GM18502 (cell line): ENCODE measurements at regions not wholly inside any gene's neighbourhood (a gene's known extent, or its start where the extent isn't known, plus 50 kb on each side); places are given as distances from the start of the nearest gene placed in this dataset.
A peak's percentile ranks its signal among the peaks of the same experiment; 100 is the strongest.
"Not testable (repeated sequence)": the region's sequence is repeated elsewhere in the genome, so short reads cannot be mapped to it uniquely, and the experiment has no call there.

ENCODE experiments used
- ATAC-seq: cut with Tn5 transposase; IDR thresholded peaks from one replicate; pipeline ENCODE4 v1.9.1; 2021; ENCODE audit warnings: mild to moderate bottlenecking; ENCODE audit not compliant: unreplicated experiment, poor library complexity

DNA sequence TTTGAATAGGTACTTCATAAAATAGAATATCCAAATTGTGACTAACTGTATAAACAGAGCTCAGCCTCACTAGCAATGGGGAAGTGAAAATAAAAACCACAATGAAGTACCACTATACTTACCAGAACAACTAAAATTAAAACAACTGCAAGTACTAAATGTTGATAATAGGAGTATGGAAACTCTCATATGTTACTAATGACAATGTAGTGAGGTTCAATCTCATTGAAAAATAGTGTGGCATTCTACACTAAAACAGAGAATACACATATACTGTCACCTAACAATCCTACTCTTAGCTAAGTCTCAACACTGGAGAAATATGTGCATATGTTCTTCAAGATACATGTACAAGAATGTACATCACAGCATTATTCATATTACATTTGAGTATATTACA is 132.0 kb upstream of the CARMIL1 start:
- peak; percentile 99 for ATAC-seq

DNA sequence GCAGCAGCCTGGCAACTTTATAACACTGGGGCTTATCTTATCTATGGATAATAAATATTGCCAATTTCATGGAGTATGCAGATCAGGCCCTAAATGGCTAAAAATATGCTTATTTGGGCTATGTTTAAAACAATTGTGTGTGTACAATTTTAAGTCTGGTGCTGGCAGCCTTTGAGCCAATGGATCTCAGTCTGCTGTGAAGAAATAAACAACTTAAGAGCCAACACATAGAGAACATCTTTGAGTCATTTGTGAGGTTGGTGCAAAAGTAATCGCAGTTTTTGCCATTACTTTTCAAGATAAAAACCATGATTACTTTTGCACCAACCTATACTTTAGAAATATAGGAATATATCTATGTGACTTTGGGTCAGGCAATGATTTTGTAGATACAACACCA is 129.1 kb upstream of the CARMIL1 start:
- ATAC-seq = no peak

DNA sequence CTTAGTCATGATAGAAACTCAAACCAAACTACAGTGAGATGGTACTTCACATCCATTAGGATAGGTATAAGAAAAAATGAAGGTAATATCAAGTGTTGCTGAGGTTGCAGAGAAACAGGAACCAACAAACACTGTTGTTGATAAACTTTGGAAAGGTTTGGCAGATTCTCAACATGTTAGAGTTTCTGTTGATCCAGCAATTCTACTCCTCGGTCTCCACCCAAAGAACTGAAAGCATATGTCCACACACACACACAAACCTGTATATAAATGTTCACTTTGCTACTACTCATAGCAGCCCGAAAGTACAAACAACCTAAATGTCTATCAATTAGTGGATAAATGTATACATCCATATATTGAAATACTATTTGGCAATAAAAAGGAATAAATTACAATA is 128.3 kb upstream of the CARMIL1 start:
- no peak for ATAC-seq

DNA sequence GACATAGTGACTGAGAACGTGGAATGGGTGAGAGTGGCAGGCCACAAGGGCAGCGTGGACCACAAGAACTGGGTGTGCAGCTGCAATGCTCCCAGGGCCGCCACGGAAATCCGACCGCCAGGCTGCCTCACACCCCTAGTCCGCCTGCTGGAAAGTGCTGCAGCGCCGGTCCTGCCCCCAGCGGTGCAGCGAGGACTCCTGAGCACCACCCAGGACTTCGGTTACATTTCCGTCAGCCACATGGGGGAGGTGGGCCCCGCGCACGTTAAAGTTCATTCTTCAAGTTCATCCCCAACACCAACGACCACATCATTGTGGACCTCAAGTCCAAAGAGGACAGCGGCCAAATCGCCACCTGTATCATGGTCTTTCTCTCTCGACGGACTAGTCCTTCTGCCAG is 126.1 kb upstream of the CARMIL1 start:
- no peak for ATAC-seq

DNA sequence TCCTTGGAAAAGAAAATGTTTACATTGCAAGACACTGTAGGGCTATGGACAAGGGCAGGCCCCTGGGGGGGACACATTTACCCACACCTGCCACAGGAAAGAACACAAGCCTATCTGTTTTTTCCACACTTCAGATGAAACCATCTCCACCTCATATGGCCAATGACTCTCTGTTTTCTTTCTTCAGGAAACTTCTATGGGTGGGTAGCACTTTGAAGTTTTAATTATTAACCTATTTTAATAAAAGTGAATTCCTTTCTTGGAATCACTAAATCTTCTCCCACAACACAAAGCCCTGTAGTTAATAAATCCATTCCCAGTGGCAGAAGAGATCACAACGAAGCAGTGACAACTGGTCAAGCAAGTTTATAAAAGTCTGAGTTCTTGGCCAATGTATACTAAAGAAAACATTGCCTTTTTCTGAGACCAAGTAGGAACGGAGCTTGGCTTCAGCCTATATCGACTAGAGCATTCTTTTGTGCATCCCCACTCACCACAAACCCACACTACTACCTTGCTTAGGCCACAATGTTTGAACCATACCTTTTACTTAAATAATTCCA is 125.1 kb upstream of the CARMIL1 start:
- ATAC-seq = no peak

DNA sequence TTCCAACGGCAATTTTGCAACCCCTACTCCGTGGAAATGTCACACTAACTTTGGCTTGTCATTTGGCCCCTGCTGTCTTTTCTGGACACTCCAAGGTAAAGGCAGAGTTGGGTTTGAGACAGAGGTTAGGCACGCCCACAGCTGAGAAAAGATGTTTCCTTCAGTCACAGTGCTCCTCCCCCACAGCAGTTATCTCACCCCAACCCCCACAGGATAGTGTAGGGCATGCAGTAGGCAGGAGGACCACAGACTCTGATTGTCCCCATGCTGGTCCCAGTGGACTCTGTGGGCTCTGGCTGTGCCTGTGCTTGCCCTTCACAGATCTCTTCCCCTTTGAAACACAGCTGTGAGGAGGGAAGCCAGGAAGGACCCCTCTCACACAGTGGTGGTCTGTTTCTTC is 124.0 kb upstream of the CARMIL1 start:
- ATAC-seq = no peak

DNA sequence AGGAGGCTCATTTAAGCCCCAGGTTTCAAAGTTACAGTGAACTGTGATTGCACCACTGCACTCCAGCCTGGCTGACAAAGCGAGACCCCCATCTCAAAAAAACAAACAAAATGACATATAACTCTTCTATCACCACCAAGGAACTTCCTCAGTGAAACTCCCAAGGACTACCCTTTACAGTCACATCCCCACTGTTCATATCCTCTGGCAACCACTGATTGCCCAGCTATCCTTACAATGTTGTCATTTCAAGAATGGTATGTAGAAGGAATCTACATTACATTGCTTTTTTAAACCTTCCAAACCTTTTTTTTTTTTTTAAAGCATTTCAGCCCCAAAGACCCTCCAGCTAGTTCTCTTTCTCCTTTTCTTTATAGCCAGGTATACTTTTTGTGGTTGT is 123.1 kb upstream of the CARMIL1 start:
- ATAC-seq = no peak

DNA sequence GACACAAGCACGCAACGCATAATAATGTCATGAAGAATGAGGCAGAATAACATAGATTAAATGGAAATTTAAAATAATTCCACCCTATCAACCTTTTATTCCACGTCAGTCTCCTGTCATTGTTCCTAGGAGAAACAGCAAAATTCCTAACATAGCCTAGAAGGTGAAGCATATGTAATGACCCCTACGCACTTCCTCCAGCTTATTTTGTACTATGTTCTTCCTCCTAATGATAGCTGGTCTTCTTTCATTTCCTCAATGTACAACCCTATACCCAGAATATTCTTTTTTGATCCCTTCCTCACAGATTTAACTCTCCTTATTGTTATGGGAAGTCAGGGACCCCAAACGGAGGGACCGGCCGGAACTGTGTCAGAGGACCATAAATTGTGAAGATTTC is 122.0 kb upstream of the CARMIL1 start:
- no peak for ATAC-seq

DNA sequence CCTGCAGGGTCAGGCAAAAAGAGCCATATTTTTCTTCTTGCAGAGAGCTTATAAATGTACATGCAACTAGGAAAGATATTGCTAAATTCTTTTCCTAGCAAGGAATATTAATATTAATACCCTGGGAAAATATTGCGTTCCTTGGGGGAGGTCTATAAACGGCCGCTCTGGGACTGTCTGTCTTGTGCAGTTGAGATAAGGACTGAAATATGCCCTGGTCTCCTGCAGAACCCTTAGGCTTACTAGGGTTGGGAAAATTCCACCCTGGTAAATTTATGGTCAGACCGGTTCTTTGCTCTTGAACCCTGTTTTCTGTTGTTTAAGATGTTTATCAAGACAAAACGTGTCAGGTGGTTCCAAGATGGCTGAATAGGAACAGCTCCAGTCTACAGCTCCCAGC is 121.3 kb upstream of the CARMIL1 start:
- no peak for ATAC-seq

DNA sequence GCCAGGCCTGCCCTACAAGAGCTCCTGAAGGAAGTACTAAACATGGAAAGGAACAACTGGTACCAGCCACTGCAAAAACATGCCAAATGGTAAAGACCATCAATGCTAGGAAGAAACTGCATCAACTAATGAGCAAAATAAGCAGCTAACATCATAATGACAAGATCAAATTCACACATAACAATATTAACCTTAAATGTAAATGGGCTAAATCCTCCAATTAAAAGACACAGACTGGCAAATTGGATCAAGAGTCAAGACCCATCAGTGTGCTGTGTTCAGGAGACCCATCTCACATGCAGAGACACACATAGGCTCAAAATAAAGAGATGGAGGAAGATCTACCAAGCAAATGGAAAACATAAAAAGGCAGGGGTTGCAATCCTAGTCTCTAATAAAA is 119.0 kb upstream of the CARMIL1 start:
- not testable (repeated sequence) for ATAC-seq

DNA sequence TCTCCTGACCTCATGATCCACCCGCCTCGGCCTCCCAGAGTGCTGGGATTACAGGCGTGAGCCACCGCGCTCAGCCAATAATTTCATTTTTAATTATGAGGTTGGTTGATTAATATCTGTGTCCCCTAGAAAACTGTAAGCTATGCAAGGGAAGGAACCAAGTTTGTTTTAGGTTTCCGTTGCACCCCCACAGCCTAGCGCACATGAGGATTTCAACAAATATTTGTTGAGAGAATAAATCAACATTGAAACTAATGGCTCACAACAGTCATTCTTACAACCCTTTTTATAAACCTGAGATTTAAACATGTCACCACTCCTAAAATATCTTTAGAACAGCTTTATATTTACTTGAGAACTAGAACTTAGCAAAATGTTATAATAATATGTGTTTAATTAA is 114.0 kb upstream of the CARMIL1 start:
- no peak for ATAC-seq

DNA sequence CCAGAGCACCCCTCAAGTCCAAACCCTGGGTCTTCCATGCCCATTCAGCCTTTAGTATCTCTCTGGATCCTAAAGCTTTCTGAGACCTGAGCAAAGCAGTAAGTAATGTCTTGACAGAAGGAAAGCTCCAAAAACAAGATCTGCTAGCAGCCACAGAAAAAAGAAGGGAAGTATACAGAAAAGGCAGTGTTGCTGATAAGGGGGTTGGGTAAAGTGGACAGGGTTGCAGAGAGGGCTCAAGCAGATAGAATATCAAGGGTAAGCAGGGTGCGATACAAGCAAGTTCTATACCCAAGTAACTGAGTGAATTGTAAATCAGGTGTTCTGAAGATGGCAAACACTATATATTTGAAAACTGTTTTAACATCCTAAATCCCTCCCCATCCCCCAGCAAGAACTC is 113.4 kb upstream of the CARMIL1 start:
- ATAC-seq = no peak

DNA sequence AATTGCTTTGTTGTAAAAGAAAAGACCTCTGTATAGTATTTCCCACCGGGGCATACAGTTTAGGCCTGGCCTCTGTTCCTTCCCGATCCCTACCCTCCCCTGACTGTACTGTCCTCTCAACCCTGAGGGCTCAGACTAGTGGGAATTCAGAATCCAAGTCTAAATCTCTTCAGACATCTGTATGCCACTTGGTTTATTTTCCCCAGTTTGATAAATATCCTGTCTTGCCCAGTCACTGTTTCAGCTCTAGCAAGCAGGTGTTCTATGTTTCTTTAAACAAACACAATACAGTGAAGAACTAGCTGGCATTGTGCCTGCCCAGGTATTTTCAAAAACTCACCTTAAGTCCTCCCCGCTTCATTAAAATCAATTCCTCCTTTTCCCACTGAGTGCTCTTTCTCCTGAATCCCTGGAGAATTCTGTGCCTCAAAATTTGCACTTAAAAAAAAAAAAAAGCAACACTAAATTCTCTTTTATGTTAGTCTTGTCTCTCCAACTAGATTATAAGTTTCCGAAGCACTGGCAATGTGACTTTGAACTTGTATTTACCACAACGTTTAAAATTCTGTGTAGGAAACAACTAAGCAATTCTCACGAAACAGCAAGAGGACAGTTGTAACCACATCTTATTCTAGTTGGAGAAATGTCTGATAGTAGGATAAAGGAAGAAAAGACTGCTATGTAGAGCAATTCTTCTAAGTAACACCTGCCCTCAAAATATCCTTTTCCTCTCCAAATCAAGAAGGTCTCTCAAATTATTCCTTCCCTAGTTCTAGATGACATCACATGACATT is 112.0 kb upstream of the CARMIL1 start:
- no peak for ATAC-seq

DNA sequence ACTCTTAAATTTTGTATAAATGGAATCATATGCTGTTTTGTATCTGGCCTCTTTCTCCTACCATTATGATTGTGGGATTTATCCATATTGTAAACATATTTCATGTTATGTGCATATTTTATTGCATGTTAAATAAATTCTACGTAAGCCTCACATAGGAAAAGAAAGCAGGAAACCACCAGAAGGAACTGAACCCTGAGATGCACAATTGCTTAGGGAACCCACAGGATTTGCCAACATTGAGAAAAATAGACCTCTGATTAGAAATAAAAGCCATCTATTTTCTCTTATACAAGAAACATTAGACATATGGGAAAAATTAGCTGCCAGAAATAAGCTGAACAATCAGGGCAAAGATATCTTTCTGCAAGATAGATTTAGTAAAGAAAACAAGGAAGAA is 111.2 kb upstream of the CARMIL1 start:
- no peak for ATAC-seq

DNA sequence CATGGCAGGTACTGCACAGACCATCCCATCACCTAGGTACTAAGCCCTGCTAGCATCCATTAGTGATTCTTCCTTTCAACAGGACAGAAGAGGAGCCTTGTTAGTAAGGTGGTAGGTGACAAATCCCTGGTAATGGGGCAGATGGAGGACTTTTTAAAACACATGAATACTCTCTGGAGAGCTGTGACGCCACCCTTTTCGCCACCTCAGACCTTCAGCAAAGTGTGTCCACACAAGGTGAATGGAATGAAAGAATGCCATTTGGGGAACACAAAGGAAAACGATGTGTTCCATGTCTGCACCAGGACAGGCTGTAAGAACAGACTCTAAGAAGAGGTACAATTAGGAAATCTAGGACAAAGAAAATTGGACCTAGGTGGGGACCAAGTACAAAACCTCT is 110.5 kb upstream of the CARMIL1 start:
- no peak for ATAC-seq

DNA sequence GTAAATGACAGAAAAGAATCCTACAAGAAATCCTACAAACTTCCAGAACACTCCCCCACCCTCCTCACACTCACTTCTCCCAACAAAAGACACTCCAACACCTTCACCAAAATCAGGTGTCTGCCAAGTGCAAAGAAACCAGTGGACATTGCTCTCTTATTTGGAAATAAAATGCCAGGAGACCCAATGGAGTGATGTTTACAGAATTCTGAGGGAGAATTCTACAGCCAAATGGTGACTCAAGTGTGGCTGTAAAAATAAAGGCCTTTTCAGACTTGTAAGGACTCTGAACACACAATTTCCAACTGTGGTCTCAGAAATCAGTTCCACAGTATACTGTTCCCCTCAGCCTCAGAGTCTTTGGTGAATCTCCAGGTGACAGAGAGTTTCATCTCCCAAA is 109.6 kb upstream of the CARMIL1 start:
- ATAC-seq = no peak

DNA sequence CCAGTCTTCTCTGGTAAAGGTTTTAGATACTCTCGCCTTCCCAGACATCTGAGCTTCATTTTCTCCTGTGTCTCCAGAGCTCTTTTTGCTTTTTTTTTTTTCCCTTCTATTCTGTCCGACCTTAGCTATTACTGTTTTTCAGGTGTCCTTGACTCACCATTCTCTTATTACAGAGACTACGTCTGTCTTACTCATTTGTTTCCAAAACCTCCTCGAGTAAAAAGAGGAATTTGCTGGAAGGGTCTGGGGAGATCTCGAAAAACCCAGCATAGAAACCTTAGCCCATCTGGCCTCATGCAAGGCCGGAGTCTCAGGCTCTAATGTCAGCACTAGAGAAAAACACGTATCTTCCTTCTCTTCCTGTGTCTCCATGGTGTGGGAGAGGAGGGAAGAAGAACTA is 109.2 kb upstream of the CARMIL1 start:
- ATAC-seq = no peak

DNA sequence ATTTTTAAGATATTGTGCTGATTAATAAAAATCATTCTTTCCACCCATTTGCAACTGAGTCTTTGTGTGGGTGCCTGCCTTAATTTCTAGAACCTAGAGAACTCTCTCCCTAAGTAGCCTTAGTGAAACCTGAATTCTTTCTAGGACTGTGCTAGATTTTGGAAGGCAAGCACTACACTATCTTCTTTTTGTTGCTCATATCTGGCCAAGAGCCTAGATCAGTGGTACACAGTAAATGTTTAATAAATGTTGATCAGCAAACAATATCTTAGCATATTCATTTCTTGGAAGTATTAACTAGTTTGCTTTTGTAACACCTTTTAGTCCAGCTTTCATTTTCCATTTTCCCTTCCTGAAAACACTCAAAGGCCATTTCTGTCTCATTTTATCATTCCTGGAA is 108.5 kb upstream of the CARMIL1 start:
- no peak for ATAC-seq

DNA sequence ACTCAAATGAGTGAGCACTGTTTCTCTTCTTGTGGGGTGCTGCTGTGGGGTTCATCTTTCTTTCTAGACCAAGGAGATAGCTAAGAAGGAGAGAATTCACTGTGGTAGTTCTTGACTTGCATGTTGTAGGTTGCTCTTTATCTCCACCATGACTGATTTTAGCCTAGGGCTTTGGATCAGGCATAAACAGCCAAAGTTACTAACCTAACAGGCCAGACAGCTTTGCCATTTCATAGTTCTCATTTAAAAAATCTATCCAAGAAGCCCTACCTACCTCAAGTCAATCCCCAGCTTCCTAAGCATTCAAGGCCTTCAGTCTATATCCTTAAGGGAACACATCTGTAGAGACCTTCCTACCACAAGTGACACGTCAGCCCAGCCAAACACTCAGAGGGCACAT is 107.9 kb upstream of the CARMIL1 start:
- ATAC-seq = no peak

DNA sequence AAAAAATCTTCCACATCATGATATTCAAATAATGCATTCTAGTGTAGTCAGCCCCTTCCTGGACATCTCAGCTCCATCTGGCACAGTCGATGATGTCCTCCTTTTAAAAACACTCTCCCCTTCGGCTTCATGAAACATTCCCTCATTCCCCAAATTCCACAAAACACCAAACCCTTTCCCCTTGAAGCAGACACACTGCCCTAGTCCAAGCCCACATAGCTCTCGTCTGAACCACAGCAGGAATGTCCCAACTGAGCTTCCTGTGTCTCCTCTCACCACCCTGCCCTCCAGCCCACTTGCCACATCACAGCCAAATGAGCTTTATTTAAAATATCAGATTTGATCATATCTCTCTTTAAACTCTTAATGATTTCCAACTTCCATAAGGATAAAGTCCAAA is 106.4 kb upstream of the CARMIL1 start:
- no peak for ATAC-seq

DNA sequence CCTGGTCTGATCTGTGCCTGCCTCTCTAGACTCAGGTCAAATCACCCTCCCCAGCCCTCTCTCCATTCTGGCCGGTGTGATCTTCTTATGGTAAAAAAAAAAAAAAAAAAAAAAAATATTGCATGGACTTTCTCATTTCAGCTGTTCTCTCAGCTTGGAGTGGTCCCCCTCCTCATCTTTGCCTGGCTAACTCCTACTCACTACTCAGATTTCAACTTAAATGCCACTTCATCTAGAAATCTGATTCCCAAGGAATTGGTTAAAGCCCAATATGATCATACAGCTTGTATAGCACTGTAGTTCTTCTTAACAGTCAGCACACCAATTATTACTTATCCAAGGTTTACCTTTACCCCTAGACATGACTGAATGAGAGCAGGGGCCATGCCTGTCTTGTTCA is 105.9 kb upstream of the CARMIL1 start:
- ATAC-seq = no peak

DNA sequence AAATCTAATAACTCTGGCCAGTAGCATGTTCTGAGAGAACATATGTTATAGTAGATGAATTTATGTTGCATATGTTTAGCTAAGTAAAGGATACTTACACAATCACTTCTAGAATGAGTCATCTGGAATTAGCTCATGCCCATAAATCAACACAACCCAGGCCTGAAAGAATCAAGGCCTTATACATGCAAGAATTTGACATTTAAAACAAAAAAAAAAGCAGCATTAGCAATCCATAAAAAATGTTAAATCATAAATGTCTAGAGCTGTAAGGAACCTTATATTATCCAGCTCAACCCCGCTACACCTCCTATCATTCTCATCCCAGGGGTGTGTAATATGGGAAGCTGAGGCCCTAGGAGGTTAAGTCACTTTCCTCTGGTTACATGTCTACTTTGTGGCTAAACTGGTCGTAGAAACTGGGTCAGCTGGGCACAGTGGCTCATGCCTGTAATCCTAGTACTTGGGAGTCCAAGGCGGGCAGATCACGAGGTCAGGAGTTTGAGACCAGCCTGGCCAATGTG is 105.2 kb upstream of the CARMIL1 start:
- no peak for ATAC-seq
